GM23248 (cell line): ENCODE measurements at regions not wholly inside any gene's neighbourhood (a gene's known extent, or its start where the extent isn't known, plus 50 kb on each side); places are given as distances from the start of the nearest gene placed in this dataset.

Experiments used
- EZH2 ChIP-seq: fragments of 200-600 bp; sonication (generic); IDR thresholded peaks from 2 replicates; pipeline ENCODE4 v1.6.1; 2018; ENCODE audit warnings: antibody characterized with exemption, mild to moderate bottlenecking; ENCODE audit not compliant: insufficient read depth, poor library complexity, severe bottlenecking
- EZH2phosphoT487 ChIP-seq: fragments of 200-600 bp; sonication (generic); IDR thresholded peaks from 2 replicates; pipeline ENCODE4 v1.6.1; 2018; ENCODE audit warnings: antibody characterized with exemption, moderate library complexity, mild to moderate bottlenecking, low read depth; ENCODE audit not compliant: insufficient read depth

GRCh38 chrX:123036401-123036800, 147.7 kb upstream of the GRIA3 start:
- TF ChIP-seq EZH2 (no peak), EZH2phosphoT487 (no peak)
